D721Med (cell line): ENCODE measurements at regions not wholly inside any gene's neighbourhood (a gene's known extent, or its start where the extent isn't known, plus 50 kb on each side); places are given as distances from the start of the nearest gene placed in this dataset.

ENCODE experiments used
- DNase-seq: peaks from one replicate; pipeline ENCODE4 v3.0.0; 2011; ENCODE audit warnings: low spot score; ENCODE audit not compliant: insufficient read length
- FAIRE-seq: peaks from 2 replicates; lab custom pipeline; 2011; peaks lifted over from hg19 to GRCh38; lab: Jason Lieb, UNC
- CTCF ChIP-seq: IDR thresholded peaks from 2 replicates; pipeline ENCODE4 v1.5.1; 2012; ENCODE audit warnings: mild to moderate bottlenecking, control low read depth; ENCODE audit not compliant: insufficient read depth; ENCODE audit errors: missing control alignments

- no peak for FAIRE-seq
- DNase-seq = no peak
- no peak for TF ChIP-seq CTCF
These were observed 370.9 kb upstream of the PRR16 start for GRCh38 chr5:120093178-120093577.

GRCh38 chr5:120096413-120096812, 367.7 kb upstream of the PRR16 start:
- DNase-seq = no peak
- TF ChIP-seq CTCF = no peak
- no peak for FAIRE-seq

- no peak for TF ChIP-seq CTCF
- DNase-seq (no peak), FAIRE-seq (no peak)
These were observed 365.7 kb upstream of the PRR16 start for GRCh38 chr5:120098426-120098825.

- FAIRE-seq = no peak
- no peak for TF ChIP-seq CTCF
These were observed 365.1 kb upstream of the PRR16 start for GRCh38 chr5:120098902-120099535.

GRCh38 chr5:120101771-120102170, 362.3 kb upstream of the PRR16 start:
- FAIRE-seq (no peak), DNase-seq (no peak)
- TF ChIP-seq CTCF = no peak

More at GRCh38 chr5:120098902-120099535, 365.1 kb upstream of the PRR16 start:
- DNase-seq = no peak

GRCh38 chr5:120103495-120103894, 360.6 kb upstream of the PRR16 start:
- DNase-seq (no peak), FAIRE-seq (no peak)
- no peak for TF ChIP-seq CTCF

GRCh38 chr5:120106912-120107525, 357.1 kb upstream of the PRR16 start:
- FAIRE-seq (no peak), DNase-seq (no peak)

More at GRCh38 chr5:120106912-120107525, 357.1 kb upstream of the PRR16 start:
- TF ChIP-seq CTCF = no peak
